ENCODE measurements at regions not wholly inside any gene's neighbourhood (a gene's known extent, or its start where the extent isn't known, plus 50 kb on each side); places are given as distances from the start of the nearest gene placed in this dataset.

DNA sequence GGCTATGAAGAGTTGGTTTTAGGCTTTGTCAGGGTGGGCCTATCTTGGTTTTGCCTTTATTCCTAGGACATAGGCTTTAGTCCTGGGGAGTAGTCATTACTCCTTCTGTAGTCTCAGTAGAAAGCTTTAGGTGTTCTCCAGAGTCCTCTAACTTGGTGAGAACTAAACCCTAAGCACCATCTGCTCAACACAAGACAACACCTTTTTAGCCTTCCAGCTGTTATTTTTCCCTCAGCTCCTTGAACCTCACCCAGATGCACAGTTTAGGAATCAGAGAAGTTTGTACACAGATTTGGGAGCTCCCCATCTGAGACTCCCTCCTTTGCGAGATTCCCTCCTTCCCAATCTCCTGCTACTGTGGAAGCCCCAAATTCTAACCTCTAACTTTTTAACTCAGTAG is 141.3 kb downstream of the QRSL1 start:
- peaks cover 12 to 31% (median 15%) of the 10 kb centered on the region in 3 experiments for H3K36me3 Mint-ChIP-seq (ENCODE audit: insufficient read depth in 1 of 3, low read depth in 3 of 3)
- Histone ChIP-seq H3K56ac (ENCODE audit: insufficient read length, low read depth, low read length) (no peak overlapping the region), H4K91ac (ENCODE audit: insufficient read length, low read depth, low read length) (no peak overlapping the region), H3K4me1 (ENCODE audit: insufficient read depth, low read length) (peaks cover 2% of the 10 kb centered on the region; the same call in 1 of the 2 replicates), H3K14ac (ENCODE audit: insufficient read depth, low read length) (no peak overlapping the region), H4K20me1 (ENCODE audit: control insufficient read depth, insufficient read depth, insufficient read length) (no peaks in the 10 kb centered on the region), H3K27ac (ENCODE audit: insufficient read length, low read depth, low read length) (no peak overlapping the region), H3K18ac (ENCODE audit: insufficient read length, low read depth, low read length) (no peak overlapping the region), H3K9ac (ENCODE audit: extremely low read depth, insufficient read length, low read length) (no peak overlapping the region), H3K23ac (ENCODE audit: insufficient read length, low read depth, low read length) (no peak overlapping the region), H2BK20ac (ENCODE audit: low read depth, low read length, poor library complexity, severe bottlenecking) (no peak overlapping the region), H3K79me1 (ENCODE audit: insufficient read depth, low read depth, low read length, poor library complexity, severe bottlenecking) (no peaks in the 10 kb centered on the region), H2BK5ac (ENCODE audit: insufficient read length, low read length) (no peak overlapping the region), H3K23me2 (ENCODE audit: insufficient read length, low read depth, low read length, poor library complexity, severe bottlenecking) (no peaks in the 10 kb centered on the region), H2BK15ac (ENCODE audit: low read depth, low read length) (no peak overlapping the region), H3K79me2 (ENCODE audit: insufficient read depth, low read length) (no peaks in the 10 kb centered on the region), H3K4ac (ENCODE audit: low read depth, low read length) (no peak overlapping the region), H2BK12ac (ENCODE audit: insufficient read length, low read depth, low read length) (no peak overlapping the region), H4K8ac (replicated peaks; ENCODE audit: insufficient read length, low read depth, low read length) (no peak overlapping the region), H4K5ac (ENCODE audit: insufficient read length, low read depth, low read length) (no peak overlapping the region), H3T11ph (ENCODE audit: low read length) (no peak overlapping the region), H3K9me3 (ENCODE audit: control insufficient read depth, low read depth, low read length) (peaks cover 11% of the 10 kb centered on the region), H2BK120ac (ENCODE audit: low read depth, low read length, poor library complexity, severe bottlenecking) (no peak overlapping the region), H3K4me2 (ENCODE audit: insufficient read depth, insufficient read length, low read length) (no peak overlapping the region), H2AFZ (ENCODE audit: low read length) (no peak overlapping the region), H2AK5ac (ENCODE audit: insufficient read length, low read length) (no peak overlapping the region), H3K27me3 (ENCODE audit: insufficient read depth, low read length) (no peaks in the 10 kb centered on the region)
- peaks cover 23 to 24% of the 10 kb centered on the region in 2 experiments for H3K9me3 Mint-ChIP-seq
- H3K4me3 Mint-ChIP-seq, result no peak overlapping the region
- no CpG with 5 or more reads among the region's 1 CpG for WGBS (ENCODE audit: extremely low coverage, insufficient read length, low lambda C conversion rate)
- no peak for DNase-seq
- no peaks in the 10 kb centered on the region for H3K27me3 Mint-ChIP-seq (ENCODE audit: low read depth)
- peaks cover 14% of the 10 kb centered on the region in 2 experiments for H3K4me1 Mint-ChIP-seq
- H3K27ac Mint-ChIP-seq, result no peak overlapping the region
- TF ChIP-seq, protein P1, sequence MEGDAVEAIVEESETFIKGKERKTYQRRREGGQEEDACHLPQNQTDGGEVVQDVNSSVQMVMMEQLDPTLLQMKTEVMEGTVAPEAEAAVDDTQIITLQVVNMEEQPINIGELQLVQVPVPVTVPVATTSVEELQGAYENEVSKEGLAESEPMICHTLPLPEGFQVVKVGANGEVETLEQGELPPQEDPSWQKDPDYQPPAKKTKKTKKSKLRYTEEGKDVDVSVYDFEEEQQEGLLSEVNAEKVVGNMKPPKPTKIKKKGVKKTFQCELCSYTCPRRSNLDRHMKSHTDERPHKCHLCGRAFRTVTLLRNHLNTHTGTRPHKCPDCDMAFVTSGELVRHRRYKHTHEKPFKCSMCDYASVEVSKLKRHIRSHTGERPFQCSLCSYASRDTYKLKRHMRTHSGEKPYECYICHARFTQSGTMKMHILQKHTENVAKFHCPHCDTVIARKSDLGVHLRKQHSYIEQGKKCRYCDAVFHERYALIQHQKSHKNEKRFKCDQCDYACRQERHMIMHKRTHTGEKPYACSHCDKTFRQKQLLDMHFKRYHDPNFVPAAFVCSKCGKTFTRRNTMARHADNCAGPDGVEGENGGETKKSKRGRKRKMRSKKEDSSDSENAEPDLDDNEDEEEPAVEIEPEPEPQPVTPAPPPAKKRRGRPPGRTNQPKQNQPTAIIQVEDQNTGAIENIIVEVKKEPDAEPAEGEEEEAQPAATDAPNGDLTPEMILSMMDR (conservative IDR thresholded peaks at IDR 0.05), result no peak

Measured in H9 (cell line).